Spleen (tissue), 7 donors: ENCODE measurements at regions not wholly inside any gene's neighbourhood (a gene's known extent, or its start where the extent isn't known, plus 50 kb on each side); places are given as distances from the start of the nearest gene placed in this dataset.

Experiments
- CTCF ChIP-seq, 11 experiments: fragments of 200-600 bp in 7 of 11; fragments of 450-650 bp in 4 of 11; sonication (generic) in 4 of 11; IDR thresholded peaks in 8 of 11; conservative IDR thresholded peaks in 3 of 11; 1 replicate in 7 of 11; 2 replicates in 4 of 11; pipeline versions ENCODE4 v1.4.0 to v1.8.0; 2016 to 2021; ENCODE audit warnings: antibody characterized with exemption in 11 of 11, inconsistent platforms in 4 of 11, mild to moderate bottlenecking in 1 of 11
- POLR2A ChIP-seq, 3 donors: fragments of 450-650 bp; IDR thresholded peaks; one replicate each; pipeline ENCODE4 v1.5.1; 2017; ENCODE audit warnings: antibody characterized with exemption in 3 of 3, mild to moderate bottlenecking in 1 of 3
- POLR2AphosphoS5 ChIP-seq, 3 donors: sonication (generic); formaldehyde crosslinking; IDR thresholded peaks; one replicate each; pipeline ENCODE4 v1.5.1; 2017; ENCODE audit warnings: antibody characterized with exemption in 3 of 3
- donor health status: DM: no; HTN: no; CAD: no; lungs with moderate emphysema.
- donor health status: DM: no; HTN: no; CAD: no.
- donor health status: DM: no; HTN: no; CAD: no.

- TF ChIP-seq CTCF (IDR thresholded peaks at IDR 0.05 in 8 of 11, conservative IDR thresholded peaks at IDR 0.05 in 3 of 11) (no peak), POLR2A (IDR thresholded peaks at IDR 0.05) (no peak), POLR2AphosphoS5 (IDR thresholded peaks at IDR 0.05) (no peak)
These were observed 159.5 kb downstream of the ACKR3 start for GRCh38 chr2:236728916-236729670.
